Keratinocyte (primary cell): ENCODE measurements at regions not wholly inside any gene's neighbourhood (a gene's known extent, or its start where the extent isn't known, plus 50 kb on each side); places are given as distances from the start of the nearest gene placed in this dataset.
A peak's percentile ranks its signal among the peaks of the same experiment; 100 is the strongest.

Experiments
- DNase-seq: peaks from one replicate; pipeline ENCODE4 v3.0.0-alpha.2; 2011; ENCODE audit warnings: low read depth, missing footprints, low spot score
- FAIRE-seq: peaks from 2 replicates; lab custom pipeline; 2011; peaks lifted over from hg19 to GRCh38; lab: Jason Lieb, UNC
- H2AFZ ChIP-seq: 2 replicates; pipeline ENCODE4 v1.6.0; 2012; ENCODE audit warnings: low read length, control low read depth, inconsistent platforms; ENCODE audit not compliant: control insufficient read depth
- H3K27ac ChIP-seq: 2 replicates; pipeline ENCODE4 v1.5.1; 2011; ENCODE audit warnings: low read length; ENCODE audit not compliant: control insufficient read depth, insufficient read depth
- H3K27me3 ChIP-seq: 3 replicates; pipeline ENCODE4 v1.6.0; 2011; ENCODE audit warnings: low read length; ENCODE audit not compliant: control insufficient read depth, insufficient read depth; ENCODE audit errors: extremely low read depth
- H3K36me3 ChIP-seq, 2 experiments: 2 replicates in 1 of 2; 3 replicates in 1 of 2; pipeline ENCODE4 v1.5.1; 2011; ENCODE audit warnings: low read length in 2 of 2, mild to moderate bottlenecking in 1 of 2; ENCODE audit not compliant: control insufficient read depth in 2 of 2, insufficient read depth in 2 of 2; ENCODE audit errors: extremely low read depth in 1 of 2
- H3K4me1 ChIP-seq: 3 replicates; pipeline ENCODE4 v1.5.1; 2011; ENCODE audit warnings: low read length; ENCODE audit not compliant: control insufficient read depth, insufficient read depth; ENCODE audit errors: extremely low read depth
- H3K4me2 ChIP-seq: 3 replicates; pipeline ENCODE4 v1.6.0; 2011; ENCODE audit warnings: low read depth, low read length; ENCODE audit not compliant: control insufficient read depth, insufficient read depth; ENCODE audit errors: extremely low read depth
- H3K4me3 ChIP-seq, 3 experiments: fragments of 200-600 bp in 1 of 3; sonication (generic) in 1 of 3; 2 replicates in 2 of 3; 3 replicates in 1 of 3; pipeline ENCODE4 v1.5.1; 2011 to 2016; ENCODE audit warnings: low read length in 3 of 3, mild to moderate bottlenecking in 3 of 3, control low read depth in 2 of 3, inconsistent platforms in 1 of 3, low read depth in 1 of 3, mixed read lengths in 1 of 3, mixed run types in 1 of 3, moderate library complexity in 1 of 3; ENCODE audit not compliant: control insufficient read depth in 2 of 3, insufficient read depth in 2 of 3; ENCODE audit errors: extremely low read depth in 1 of 3
- H3K79me2 ChIP-seq: 2 replicates; pipeline ENCODE4 v1.6.0; 2012; ENCODE audit warnings: low read length; ENCODE audit not compliant: control insufficient read depth, insufficient read depth
- H3K9ac ChIP-seq: 3 replicates; pipeline ENCODE4 v1.6.0; 2011; ENCODE audit warnings: low read length; ENCODE audit not compliant: control insufficient read depth, insufficient read depth; ENCODE audit errors: extremely low read depth
- H3K9me1 ChIP-seq: 3 replicates; pipeline ENCODE4 v1.6.0; 2011; ENCODE audit warnings: low read length; ENCODE audit not compliant: control insufficient read depth, insufficient read depth; ENCODE audit errors: extremely low read depth
- H3K9me3 ChIP-seq: 2 replicates; pipeline ENCODE4 v1.5.1; 2012; ENCODE audit warnings: low read depth, low read length; ENCODE audit not compliant: control insufficient read depth
- H4K20me1 ChIP-seq: 3 replicates; pipeline ENCODE4 v1.6.0; 2011; ENCODE audit warnings: low read length; ENCODE audit not compliant: control insufficient read depth, insufficient read depth; ENCODE audit errors: extremely low read depth
- EZH2 ChIP-seq: IDR thresholded peaks from one replicate; pipeline ENCODE4 v1.6.1; 2012; ENCODE audit warnings: inconsistent platforms, mild to moderate bottlenecking, low read length, moderate library complexity
- dilution Hi-C: fragments of 300-500 bp; cut with MboI; formaldehyde crosslinking; loops from one replicate; pipeline ENCODE4 v1.7.0; 2020; ENCODE audit warnings: low sequenced_read_pairs; ENCODE audit not compliant: extremely low pct_ligation_motif_present
- TF ChIP-seq, protein P1 (sequence below), 3 experiments: IDR thresholded peaks in 1 of 3; conservative IDR thresholded peaks in 1 of 3; optimal IDR thresholded peaks in 1 of 3; 2 replicates in 2 of 3; 3 replicates in 1 of 3; pipeline versions ENCODE3 to v1.5.1; 2011; ENCODE audit warnings: low read length in 3 of 3, mild to moderate bottlenecking in 3 of 3, moderate library complexity in 2 of 3, control low read depth in 1 of 3, inconsistent platforms in 1 of 3; ENCODE audit not compliant: insufficient read depth in 2 of 3; ENCODE audit errors: extremely low read depth in 1 of 3

GRCh38 chr5:130687085-130687733 is 477.8 kb downstream of the HINT1 start:
- no peaks in the 10 kb centered on the region for H3K27me3 ChIP-seq
- TF ChIP-seq, protein P1, sequence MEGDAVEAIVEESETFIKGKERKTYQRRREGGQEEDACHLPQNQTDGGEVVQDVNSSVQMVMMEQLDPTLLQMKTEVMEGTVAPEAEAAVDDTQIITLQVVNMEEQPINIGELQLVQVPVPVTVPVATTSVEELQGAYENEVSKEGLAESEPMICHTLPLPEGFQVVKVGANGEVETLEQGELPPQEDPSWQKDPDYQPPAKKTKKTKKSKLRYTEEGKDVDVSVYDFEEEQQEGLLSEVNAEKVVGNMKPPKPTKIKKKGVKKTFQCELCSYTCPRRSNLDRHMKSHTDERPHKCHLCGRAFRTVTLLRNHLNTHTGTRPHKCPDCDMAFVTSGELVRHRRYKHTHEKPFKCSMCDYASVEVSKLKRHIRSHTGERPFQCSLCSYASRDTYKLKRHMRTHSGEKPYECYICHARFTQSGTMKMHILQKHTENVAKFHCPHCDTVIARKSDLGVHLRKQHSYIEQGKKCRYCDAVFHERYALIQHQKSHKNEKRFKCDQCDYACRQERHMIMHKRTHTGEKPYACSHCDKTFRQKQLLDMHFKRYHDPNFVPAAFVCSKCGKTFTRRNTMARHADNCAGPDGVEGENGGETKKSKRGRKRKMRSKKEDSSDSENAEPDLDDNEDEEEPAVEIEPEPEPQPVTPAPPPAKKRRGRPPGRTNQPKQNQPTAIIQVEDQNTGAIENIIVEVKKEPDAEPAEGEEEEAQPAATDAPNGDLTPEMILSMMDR (optimal IDR thresholded peaks at IDR 0.05 in 1 of 3, IDR thresholded peaks at IDR 0.05 in 1 of 3, conservative IDR thresholded peaks at IDR 0.05 in 1 of 3; ENCODE audit: extremely low read depth in 1 of 3, insufficient read depth in 2 of 3, low read length in 3 of 3), result no peak
- TF ChIP-seq EZH2, result no peak
- dilution Hi-C loops, result no loop called here

DNA sequence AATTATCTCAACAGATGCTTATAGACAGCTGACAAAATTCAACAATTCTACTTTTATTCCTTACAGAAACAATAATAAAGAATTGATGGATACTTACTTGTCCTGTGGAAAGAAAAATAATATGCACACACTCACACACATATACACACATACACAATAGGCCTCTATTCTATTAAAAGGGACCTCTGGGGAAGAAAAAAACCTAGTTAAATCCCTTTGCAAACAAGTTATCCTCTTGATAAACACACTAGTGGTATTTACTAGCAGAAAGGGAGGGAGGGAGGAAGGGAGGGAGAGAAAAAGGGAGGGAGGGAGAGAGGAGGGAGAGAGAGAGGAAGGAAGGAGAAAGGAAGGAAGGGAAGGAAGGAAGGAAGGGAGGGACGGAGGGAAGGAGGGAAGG is 486.4 kb downstream of the HINT1 start:
- no peaks in the 10 kb centered on the region for H3K9me3 ChIP-seq
- no peak overlapping the region for H3K4me2 ChIP-seq
- no peaks in the 10 kb centered on the region for H3K79me2 ChIP-seq
- FAIRE-seq, result no peak
- H3K9ac ChIP-seq, result no peak overlapping the region
- TF ChIP-seq EZH2, result no peak
- TF ChIP-seq, protein P1 (optimal IDR thresholded peaks at IDR 0.05 in 1 of 3, IDR thresholded peaks at IDR 0.05 in 1 of 3, conservative IDR thresholded peaks at IDR 0.05 in 1 of 3; ENCODE audit: extremely low read depth in 1 of 3, insufficient read depth in 2 of 3, low read length in 3 of 3), result no peak
- no peaks in the 10 kb centered on the region for H4K20me1 ChIP-seq
- H3K27ac ChIP-seq, result no peak overlapping the region
- H3K9me1 ChIP-seq, result no peaks in the 10 kb centered on the region
- no peaks in the 10 kb centered on the region for H3K27me3 ChIP-seq
- H3K4me1 ChIP-seq, result no peaks in the 10 kb centered on the region
- no peaks in the 10 kb centered on the region for H3K36me3 ChIP-seq
- no peak for DNase-seq
- dilution Hi-C loops, result no loop called here
- H3K4me3 ChIP-seq, result no peak overlapping the region
- peak overlapping the region; percentile 59 for H2AFZ ChIP-seq

More at GRCh38 chr5:130687085-130687733, 477.8 kb downstream of the HINT1 start:
- FAIRE-seq (no peak), DNase-seq (no peak)
- Histone ChIP-seq H3K4me3 (no peak overlapping the region), H3K27ac (no peak overlapping the region), H2AFZ (no peak overlapping the region), H4K20me1 (no peaks in the 10 kb centered on the region), H3K79me2 (no peaks in the 10 kb centered on the region), H3K9ac (no peak overlapping the region), H3K4me1 (no peaks in the 10 kb centered on the region), H3K36me3 (no peaks in the 10 kb centered on the region), H3K9me3 (no peaks in the 10 kb centered on the region), H3K4me2 (no peak overlapping the region), H3K9me1 (no peaks in the 10 kb centered on the region)
